ENCODE measurements at regions not wholly inside any gene's neighbourhood (a gene's known extent, or its start where the extent isn't known, plus 50 kb on each side); places are given as distances from the start of the nearest gene placed in this dataset.

GRCh38 chr4:24657768-24658617, 73.6 kb upstream of the DHX15 start:
- H3K27ac ChIP-seq, result peak overlapping the region in 3 of 4 donors; percentile 23 to 61 (median 25)
- DNase-seq (peak; percentile 47 to 63 (median 60)), ATAC-seq (peak; percentile 85)
- 49 to 70% methylated on average over 15 of the region's 15 CpGs for WGBS, 2 donors
- H3K4me1 ChIP-seq, result peaks cover 10% of the 10 kb centered on the region
- intact Hi-C loops (cut with DNase I), result no loop called here
- TF ChIP-seq, protein P1, sequence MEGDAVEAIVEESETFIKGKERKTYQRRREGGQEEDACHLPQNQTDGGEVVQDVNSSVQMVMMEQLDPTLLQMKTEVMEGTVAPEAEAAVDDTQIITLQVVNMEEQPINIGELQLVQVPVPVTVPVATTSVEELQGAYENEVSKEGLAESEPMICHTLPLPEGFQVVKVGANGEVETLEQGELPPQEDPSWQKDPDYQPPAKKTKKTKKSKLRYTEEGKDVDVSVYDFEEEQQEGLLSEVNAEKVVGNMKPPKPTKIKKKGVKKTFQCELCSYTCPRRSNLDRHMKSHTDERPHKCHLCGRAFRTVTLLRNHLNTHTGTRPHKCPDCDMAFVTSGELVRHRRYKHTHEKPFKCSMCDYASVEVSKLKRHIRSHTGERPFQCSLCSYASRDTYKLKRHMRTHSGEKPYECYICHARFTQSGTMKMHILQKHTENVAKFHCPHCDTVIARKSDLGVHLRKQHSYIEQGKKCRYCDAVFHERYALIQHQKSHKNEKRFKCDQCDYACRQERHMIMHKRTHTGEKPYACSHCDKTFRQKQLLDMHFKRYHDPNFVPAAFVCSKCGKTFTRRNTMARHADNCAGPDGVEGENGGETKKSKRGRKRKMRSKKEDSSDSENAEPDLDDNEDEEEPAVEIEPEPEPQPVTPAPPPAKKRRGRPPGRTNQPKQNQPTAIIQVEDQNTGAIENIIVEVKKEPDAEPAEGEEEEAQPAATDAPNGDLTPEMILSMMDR (IDR thresholded peaks at IDR 0.05), result no peak
- no peak for TF ChIP-seq POLR2A (IDR thresholded peaks at IDR 0.05)
- H3K36me3 ChIP-seq (replicated peaks in 1 of 2; ENCODE audit: insufficient read depth in 1 of 2, low read depth in 2 of 2), result no peaks in the 10 kb centered on the region
- H3K27me3 ChIP-seq, result no peaks in the 10 kb centered on the region
- H3K4me3 ChIP-seq, result no peak overlapping the region
- no peaks in the 10 kb centered on the region for H3K9me3 ChIP-seq

GRCh38 chr4:24659241-24659961, 75.0 kb upstream of the DHX15 start:
- peak overlapping the region in 2 of 4 donors; percentile 23 to 25 for H3K27ac ChIP-seq

GRCh38 chr4:24662056-24662455, 77.7 kb upstream of the DHX15 start:
- Histone ChIP-seq H3K36me3 (replicated peaks in 1 of 2; ENCODE audit: insufficient read depth in 1 of 2, low read depth in 2 of 2) (no peaks in the 10 kb centered on the region), H3K4me1 (peaks cover 10% of the 10 kb centered on the region), H3K27ac (no peak overlapping the region), H3K4me3 (no peak overlapping the region), H3K9me3 (no peaks in the 10 kb centered on the region), H3K27me3 (no peaks in the 10 kb centered on the region)
- ATAC-seq (no peak), DNase-seq (no peak)
- TF ChIP-seq, protein P1 (IDR thresholded peaks at IDR 0.05), result no peak
- no peak for TF ChIP-seq POLR2A (IDR thresholded peaks at IDR 0.05)
- intact Hi-C loops (cut with DNase I), result no loop called here
- 60 to 68% methylated on average over 5 to 6 of the region's 6 CpGs for WGBS, 2 donors

More at GRCh38 chr4:24659241-24659961, 75.0 kb upstream of the DHX15 start:
- no peak for TF ChIP-seq POLR2A (IDR thresholded peaks at IDR 0.05)
- TF ChIP-seq, protein P1 (IDR thresholded peaks at IDR 0.05), result no peak
- H3K27me3 ChIP-seq, result no peaks in the 10 kb centered on the region
- ATAC-seq (no peak), DNase-seq (no peak)
- no peaks in the 10 kb centered on the region for H3K36me3 ChIP-seq (replicated peaks in 1 of 2; ENCODE audit: insufficient read depth in 1 of 2, low read depth in 2 of 2)
- no peaks in the 10 kb centered on the region for H3K9me3 ChIP-seq
- H3K4me1 ChIP-seq, result peaks cover 10% of the 10 kb centered on the region
- intact Hi-C loops (cut with DNase I), result no loop called here
- WGBS, 2 donors, result 20 to 34% methylated on average over 3 of the region's 3 CpGs
- H3K4me3 ChIP-seq, result no peak overlapping the region

GRCh38 chr4:24662542-24662941, 78.2 kb upstream of the DHX15 start:
- ATAC-seq, result no peak
- no peak for TF ChIP-seq POLR2A (IDR thresholded peaks at IDR 0.05)
- TF ChIP-seq, protein P1 (IDR thresholded peaks at IDR 0.05), result no peak
- H3K27ac ChIP-seq, result no peak overlapping the region
- DNase-seq, result no peak
- 47 to 58% methylated on average over 2 of the region's 2 CpGs for whole genome bisulfite sequencing, 2 donors
- peaks cover 10% of the 10 kb centered on the region for H3K4me1 ChIP-seq
- no peaks in the 10 kb centered on the region for H3K36me3 ChIP-seq (replicated peaks in 1 of 2; ENCODE audit: insufficient read depth in 1 of 2, low read depth in 2 of 2)
- intact Hi-C loops (cut with DNase I), result no loop called here
- H3K4me3 ChIP-seq, result no peak overlapping the region
- no peaks in the 10 kb centered on the region for H3K9me3 ChIP-seq
- no peaks in the 10 kb centered on the region for H3K27me3 ChIP-seq

Measured in body of pancreas (tissue), 4 donors.